ENCODE measurements at regions not wholly inside any gene's neighbourhood (a gene's known extent, or its start where the extent isn't known, plus 50 kb on each side); places are given as distances from the start of the nearest gene placed in this dataset.
"Not testable (repeated sequence)": the region's sequence is repeated elsewhere in the genome, so short reads cannot be mapped to it uniquely, and the experiment has no call there.

DNA sequence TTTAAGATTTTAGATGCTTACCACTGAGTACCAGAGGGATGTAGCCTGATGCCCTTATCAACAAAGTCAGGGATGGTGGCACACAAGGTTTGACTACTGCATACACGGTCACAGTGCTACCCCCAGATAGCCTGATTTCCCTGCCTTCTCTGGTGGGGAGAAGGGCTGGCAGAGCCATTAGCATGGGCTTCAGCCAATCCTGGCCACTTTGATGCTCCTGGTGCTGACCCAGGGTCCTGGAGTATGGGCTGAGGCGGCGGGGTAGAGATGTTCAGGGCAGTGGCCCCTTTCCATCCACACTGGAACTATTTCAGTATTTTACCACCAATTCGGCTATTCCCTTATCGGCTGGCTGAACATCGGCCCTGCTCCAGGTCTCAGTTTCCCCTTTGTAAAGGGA is 83.2 kb downstream of the POTEB3 start:
- DNase-seq (ENCODE audit: low spot score), result not testable (repeated sequence)

DNA sequence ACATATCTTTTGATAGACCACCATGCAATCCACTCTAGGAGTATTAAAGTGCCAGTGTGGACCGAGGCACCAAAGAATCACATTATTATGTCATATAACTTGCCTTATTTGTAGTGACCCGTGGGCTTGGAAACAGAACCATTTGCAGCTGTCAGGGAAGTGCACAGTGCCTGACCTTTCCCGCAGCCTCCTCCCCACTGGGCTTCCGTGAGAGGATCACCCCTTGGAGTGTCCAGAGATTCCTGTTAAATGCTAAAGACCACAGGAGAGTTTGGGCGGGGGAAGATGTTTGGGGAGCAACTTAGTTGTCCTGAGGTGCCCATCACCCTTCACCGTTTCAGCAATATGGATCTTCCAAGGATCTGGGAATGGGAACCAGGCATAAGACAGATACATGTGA is 84.4 kb downstream of the POTEB3 start:
- not testable (repeated sequence) for DNase-seq (ENCODE audit: low spot score)

DNA sequence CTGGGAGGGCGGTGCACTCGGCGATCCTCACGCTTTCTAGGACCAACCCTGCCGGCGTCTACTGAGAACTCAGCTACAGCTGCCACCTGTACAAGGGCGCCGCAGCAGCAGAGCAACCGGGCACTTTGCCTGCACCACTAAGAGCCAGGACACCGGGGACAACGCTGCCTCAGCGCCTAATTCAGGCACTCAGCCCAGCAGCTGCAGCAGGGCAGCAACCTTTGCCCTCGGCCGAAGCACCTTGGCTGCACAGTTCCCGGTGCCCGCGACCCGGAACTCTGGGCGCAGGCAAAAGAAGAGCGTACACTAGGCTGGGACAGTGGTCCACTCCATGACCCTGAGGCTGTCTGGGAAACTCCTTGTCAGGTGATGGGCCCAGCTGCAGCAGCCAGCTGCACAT is 85.7 kb downstream of the POTEB3 start:
- DNase-seq (ENCODE audit: low spot score), result not testable (repeated sequence)

DNA sequence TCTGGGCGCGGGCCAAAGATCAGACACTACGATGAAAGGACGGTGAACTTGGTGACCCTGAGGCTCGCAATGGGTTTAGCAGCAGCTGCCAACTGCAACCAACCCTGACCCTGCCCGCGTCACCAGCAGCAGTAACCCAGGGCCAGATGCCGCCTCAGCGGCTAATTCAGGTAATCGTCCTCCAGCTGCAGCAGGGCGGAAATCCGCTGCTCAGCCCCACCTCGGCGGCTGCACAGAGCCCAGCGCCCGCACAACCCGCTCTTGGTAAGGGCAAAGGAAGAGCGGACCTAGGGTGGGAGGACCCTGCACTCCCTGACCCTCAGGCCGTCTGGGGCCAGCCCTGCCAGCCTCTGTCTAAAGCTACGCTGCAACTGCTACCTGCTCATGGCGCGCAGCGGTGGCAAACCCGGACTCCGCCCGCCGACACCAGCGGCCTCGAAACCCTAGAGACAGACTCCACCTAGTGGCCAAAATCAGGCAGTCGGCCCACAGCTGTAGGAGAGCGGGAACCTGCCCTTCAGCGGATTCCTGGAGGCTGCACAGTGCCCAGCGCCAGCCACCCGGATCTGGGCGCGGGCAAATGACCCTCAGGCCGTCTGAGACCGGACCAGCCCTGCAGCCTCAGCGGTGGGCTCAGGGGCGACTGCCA is 87.5 kb downstream of the POTEB3 start:
- DNase-seq (ENCODE audit: low spot score), result not testable (repeated sequence)

DNA sequence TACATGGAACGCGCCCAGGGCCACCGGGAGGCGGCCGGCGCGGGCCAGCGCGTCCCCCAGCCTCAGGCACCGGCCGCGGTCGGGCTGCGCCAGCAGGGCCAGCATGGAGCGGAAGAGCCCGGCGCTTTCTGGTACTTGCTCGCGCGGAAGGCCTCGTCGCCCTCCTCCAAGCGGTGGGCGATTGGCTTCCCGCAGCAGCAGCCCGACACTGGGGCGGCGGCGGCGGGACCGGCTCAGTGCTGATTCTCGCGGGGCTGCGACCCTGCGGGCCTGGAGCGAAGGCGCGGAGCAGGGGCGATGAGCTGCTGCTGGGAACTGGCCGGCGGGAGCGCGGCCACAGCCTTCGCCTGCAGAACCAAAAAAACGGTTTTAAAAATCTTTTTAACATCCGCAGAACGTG is 95.3 kb downstream of the POTEB3 start:
- DNase-seq (ENCODE audit: low spot score), result not testable (repeated sequence)

DNA sequence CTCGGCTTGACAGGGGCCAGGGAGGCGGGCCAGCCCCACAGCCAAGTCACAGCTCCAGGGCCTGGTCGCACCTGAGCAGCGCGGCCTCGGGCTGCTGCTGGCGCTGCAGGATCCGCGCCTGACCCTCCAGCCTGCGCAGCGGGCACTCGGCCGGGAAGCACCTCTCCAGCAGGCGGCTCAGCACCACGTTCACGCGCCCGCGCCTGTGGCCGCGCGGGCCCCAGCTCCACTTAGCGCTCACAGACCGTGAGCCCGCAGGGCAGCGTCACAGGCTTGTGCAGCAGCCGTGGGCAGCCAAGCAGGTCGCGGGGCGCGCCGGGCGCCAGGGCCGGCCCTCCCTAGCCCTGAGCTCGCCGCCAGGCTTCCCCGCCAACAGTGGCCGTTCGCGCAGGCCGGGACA is 95.8 kb downstream of the POTEB3 start:
- DNase-seq (ENCODE audit: low spot score), result not testable (repeated sequence)

DNA sequence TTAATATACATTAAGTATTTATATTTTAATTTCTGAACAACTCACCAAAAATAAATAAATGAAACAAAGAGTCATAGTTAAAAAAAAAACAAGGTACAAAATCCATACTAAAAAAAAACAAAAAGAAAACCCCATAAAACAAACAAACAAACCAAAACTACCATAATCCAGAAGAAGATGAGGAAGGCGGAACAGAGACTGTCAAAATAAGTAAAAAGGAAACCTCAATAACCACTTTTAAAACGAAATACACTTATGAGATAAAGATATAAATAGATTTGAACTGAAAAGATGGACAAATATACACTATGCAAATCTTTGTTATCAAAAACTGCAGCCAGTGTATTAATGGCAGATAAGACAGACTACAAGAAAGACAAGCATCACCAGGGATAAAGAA is 103.3 kb downstream of the POTEB3 start:
- not testable (repeated sequence) for DNase-seq (ENCODE audit: low spot score)

DNA sequence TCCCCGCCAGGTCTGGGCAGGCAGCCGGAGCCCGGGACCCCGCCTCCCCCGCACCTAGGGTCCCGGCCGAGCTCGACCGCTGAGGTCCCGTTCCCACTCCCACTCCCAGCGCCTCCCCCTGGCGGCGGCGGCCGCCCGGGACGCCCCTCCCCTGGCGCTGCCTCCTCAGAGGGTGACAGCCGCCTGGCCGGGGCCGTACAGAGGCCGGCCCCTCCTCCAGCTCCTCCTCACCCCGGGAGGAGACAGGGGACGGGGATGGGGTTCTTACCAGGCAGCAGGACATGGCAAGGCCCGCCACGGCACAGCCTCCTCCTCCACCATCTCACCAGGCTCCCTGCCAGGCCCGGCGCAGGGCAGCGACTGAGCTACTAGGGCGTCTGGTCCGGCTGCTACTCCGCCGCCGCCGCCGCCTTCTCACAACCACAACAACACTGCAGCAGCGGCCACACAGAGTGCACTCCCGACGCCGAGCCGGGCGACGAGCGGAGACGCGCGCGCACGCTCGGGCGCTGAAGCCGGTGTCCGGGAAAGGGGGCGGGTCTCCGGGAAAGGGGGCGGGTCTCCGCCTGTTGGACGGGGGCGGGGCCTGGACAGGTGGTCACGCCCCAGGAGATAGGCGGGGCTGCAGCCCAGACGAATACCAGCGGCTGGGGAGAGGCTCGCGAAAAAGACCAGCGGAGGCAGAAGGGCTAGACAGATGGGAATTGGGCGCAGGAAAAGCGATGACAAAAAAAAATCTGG is 115.4 kb downstream of the POTEB3 start:
- DNase-seq (ENCODE audit: low spot score), result not testable (repeated sequence)

DNA sequence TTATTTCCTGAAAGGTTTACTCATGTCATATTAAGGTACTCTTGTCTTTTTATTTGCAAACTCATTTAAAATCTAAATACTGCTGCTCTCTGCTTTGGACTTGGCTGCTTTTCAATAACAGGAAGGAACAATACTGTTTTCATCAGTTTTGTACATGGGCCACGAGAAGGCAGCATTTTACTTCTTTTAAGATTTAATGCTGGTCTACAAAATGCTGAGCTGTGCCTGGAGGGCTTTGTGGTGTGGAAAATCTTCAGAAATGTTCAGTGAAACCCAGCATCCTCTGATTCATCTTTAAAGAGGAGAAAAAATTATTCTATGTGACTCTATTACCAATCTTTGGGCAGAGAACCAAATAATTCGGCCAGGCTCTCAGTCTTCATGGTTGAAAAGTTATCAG is 155.9 kb downstream of the POTEB3 start:
- not testable (repeated sequence) for DNase-seq (ENCODE audit: low spot score)

DNA sequence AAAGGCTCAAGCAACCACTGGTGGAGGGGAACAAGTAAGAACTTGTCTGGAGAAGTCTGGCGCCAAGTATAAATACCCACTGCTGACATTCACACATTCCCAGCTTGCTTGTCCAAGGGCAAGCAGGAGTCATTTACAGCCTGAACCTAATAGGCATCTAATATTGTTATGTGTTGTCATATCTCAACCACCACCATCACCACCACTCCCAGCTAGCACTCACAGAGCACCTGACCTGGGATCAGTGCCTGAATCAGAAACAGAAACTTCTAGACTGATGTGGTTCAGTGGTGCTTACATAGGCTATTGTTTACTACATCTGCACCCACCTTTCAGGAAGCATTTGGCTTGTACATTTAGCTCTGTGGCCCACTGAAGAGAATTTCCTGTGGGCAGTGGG is 157.1 kb downstream of the POTEB3 start:
- not testable (repeated sequence) for DNase-seq (ENCODE audit: low spot score)

DNA sequence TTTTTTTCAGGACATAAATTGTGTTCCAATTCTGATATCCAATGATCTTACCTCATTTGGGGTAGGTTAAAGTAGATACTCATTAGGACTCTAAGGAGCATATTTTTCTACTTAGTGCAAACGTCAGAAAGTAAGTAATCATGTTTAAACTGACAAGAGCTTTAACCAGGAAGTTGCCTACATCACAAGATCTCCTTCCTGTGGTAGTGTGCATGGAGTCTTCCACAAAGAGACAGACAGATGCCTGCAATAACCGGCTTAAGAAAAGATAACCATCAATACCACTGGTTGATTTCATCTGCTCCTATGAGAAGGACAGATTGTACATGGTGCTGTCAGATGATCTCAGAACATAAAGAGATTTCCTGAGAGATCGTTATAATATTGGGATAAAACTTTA is 160.0 kb downstream of the POTEB3 start:
- not testable (repeated sequence) for DNase-seq (ENCODE audit: low spot score)

DNA sequence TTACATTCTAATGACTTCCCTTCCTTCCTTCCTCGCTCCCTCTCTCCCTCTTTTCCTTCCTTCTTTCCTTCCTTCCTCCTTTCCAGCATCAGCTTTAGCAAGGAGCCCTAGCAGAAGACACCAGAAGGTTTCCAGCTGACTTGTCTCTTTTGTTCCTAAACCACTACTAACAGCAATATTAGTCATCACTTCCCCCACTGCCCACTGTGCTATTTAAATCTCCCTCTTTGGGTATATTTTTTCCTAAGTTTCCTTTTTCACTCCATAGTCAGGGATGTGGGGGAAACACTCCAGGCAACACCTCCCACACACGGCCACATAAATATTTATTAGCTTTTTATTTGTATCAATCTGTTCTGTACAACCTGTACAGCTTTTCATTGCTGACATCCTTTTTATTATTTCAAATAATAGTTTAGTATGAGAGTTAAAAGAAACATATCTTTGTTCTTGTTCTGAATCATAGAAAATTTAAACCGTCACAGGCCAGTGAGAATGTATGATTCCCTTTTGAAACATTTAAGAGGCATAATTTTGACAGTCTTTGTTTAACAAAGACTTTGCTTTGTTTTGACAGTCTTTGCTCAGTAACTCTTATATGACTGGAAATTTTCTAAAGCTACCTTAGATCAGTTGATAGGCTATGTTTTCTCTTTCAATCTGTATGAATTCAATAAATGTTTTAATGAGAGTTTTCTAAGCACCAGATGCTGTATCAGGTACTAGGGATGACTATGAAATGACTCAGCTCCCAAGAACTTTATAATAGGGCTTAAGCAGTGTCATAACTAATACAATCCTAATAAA is 167.9 kb downstream of the POTEB3 start:
- not testable (repeated sequence) for DNase-seq (ENCODE audit: low spot score)

DNA sequence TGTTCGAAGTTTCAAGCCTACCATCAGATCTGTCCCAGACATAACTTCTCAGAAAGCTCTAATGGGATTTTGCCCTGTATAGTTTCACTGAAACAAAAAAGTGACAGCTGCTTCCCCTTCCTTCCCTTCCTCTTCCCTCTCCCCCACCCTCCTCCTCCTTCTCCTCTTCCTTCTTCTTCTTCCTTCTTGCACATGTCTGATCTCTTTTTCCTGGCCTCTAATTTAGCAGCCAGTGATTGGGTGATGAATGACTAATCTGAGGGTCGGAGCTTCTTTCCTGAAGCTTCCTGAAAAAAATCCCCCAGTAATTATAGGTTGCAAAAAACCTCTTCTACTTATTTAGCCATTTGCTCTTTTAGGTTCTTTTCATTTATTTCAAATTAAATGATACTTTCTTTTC is 168.7 kb downstream of the POTEB3 start:
- no peak for DNase-seq (ENCODE audit: low spot score)

DNA sequence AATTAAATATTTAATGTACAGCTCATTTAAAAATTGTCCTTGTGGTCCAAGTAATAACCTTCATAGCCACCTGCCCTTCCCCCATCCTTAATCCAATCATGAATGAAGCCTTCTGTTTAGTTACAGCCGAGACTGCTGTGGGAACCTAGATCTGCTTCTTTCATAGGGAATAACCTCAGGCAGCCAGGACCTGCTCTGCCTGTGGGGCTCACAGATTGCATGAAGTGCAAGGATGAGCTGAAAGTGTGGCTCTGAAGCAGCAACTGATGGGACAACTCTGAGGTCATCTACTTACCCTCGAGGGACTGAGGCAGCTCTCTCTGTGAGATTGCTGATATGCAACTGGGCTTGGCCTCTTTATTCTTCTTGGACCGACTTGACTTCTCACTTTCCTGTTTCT is 169.8 kb downstream of the POTEB3 start:
- DNase-seq (ENCODE audit: low spot score), result no peak

DNA sequence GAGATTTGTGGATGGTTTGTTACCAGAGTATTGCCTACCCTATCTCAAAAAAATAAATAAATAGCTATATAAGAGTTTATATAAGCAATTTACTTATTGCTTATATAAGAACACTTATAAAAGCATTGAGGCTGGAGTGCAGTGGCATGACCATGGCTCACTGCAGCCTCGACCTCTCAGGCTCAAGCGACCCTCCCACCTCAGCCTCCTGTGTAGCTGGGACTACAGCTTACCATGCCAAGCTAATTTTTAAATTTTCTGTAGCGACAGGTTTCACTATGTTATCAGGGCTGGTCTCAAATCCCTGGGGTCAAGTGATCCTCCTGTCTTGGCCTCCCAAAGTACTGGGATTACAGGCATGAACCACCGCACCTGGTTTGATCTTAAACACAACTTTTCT is 170.6 kb downstream of the POTEB3 start:
- DNase-seq (ENCODE audit: low spot score), result not testable (repeated sequence)

DNA sequence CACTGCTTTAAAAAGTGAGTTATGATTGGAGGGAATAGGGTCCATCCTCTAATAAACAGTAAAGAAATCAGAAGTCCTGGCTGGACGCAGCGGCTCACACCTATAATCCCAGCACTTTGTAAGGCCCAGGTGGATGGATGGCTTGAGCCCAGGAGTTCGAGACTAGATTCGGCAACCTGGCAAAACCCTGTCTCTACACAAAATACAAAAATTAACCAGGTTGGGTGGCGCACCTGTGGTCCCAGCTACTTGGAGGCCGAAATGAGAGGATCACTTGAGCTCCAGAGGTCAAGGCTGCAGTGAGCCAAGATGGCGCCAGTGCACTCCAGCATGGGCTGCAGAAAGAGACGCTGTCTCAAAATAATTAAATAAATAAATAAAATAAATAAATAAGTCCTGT is 171.2 kb downstream of the POTEB3 start:
- no peak for DNase-seq (ENCODE audit: low spot score)

DNA sequence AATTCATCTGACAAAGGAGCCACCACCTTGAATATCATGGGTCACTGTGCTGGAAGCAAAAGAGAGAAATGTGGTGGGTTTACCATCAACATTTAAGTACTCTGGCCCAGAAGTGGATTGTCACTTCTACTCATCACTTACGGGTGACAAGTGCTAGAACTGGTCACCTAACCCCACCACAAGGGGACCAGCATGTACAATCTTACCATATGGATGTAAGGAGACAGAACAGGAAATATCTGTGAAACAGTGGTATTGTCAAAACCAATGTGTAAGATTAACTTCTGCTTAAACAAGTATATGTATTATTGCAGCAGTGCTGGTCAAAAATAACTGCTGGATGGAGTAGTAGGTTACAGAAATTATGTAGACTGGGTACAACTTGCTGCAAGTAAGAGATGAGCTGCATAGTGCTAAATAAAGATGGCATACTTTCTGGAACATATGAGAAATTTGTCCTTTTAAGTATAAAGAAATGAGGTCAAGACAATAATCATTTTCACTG is 171.8 kb downstream of the POTEB3 start:
- no peak for DNase-seq (ENCODE audit: low spot score)

DNA sequence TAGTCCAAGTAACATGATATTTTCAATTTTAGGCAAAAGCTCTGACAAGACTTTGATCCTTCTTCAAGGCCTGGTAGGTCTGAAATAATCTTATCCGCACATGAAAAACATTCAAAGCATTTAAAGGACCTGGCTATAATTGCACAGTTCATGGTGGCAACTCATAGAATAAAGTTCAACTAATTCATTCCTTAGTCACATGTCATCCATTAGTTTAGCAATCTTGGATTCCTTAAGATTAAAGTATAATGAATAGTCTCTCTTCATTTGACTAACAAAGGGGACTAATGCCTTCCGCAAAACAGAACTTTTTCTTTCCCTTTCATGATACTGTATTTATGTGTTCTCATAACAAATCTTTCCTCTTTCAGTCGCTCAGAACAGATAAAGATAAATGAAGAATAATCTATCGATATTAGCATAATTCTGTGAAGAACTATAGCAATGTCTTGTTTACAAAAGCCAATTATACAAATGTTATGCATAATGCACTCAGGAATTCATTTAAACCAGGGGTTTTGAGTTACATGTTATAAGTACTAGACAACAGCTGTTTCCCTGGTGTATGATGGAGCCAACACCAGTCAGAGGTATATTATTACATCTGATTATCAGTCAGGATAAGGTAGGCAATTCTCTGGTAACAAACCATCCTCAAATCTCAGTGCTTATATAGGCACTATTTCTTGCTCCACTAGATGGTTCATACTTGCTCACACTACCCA is 172.5 kb downstream of the POTEB3 start:
- DNase-seq (ENCODE audit: low spot score), result no peak

DNA sequence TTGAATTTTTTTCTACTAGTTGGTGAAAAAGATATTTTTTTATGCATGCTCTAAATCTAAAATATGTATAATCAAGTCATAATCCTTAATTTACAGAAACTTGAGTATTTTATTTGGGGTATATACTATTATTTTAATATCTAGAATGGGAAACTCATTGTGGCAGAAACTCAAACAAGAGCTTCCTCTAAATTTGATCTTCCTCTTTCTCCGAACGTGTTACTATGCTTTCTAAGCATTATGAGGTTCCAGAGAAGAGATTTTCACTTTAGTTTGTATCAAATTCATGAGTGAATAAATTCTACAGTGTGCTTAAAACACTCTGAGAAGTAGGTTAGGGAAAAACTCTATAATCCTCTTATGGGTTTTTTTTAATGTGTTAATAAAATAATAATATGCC is 173.1 kb downstream of the POTEB3 start:
- DNase-seq (ENCODE audit: low spot score), result no peak

DNA sequence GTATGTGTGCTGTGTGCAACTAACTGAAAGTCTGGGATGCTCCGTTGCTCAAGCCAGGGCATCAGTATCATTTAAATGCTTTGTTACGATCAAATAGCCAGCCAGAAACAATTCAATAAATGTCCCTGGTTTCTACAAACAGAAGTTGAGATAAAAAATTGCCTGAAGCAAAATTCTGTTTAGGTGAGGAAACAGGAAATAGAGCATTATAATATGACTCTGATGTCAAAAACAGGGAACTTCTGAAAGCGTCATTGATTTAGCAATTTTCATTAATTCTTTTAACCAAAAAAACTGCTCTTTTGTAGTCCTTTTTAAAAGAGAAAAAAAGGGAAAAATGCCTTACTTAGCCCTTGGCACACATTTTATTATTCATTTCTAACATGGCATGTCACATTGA is 174.7 kb downstream of the POTEB3 start:
- DNase-seq (ENCODE audit: low spot score), result not testable (repeated sequence)

DNA sequence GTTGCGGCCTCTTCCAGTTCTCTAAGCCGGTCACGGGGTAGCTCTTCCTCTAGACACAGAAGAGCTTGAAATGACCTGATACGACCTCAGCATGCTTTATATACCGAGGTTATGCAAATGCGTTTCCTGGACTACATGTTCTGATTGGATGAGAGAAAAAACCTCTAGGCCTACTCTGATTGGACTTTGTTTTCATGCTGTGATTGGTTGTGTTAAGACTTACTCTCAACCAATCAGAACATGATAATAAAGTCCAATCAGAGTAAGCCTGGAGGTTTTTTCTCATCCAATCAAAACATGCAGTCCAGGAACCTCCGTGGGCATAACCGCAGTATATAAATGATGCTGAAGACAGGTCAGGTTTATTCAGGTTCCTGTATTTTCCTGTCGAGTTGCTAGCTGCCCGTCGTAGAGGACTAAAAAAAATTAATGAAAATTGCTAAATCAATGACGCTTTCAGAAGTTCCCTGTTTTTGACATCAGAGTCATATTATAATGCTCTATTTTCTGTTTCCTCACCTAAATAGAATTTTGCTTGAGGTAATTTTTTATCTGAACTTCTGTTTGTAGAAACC is 177.4 kb downstream of the POTEB3 start:
- DNase-seq (ENCODE audit: low spot score), result no peak
